ENCODE measurements at regions not wholly inside any gene's neighbourhood (a gene's known extent, or its start where the extent isn't known, plus 50 kb on each side); places are given as distances from the start of the nearest gene placed in this dataset.

DNA sequence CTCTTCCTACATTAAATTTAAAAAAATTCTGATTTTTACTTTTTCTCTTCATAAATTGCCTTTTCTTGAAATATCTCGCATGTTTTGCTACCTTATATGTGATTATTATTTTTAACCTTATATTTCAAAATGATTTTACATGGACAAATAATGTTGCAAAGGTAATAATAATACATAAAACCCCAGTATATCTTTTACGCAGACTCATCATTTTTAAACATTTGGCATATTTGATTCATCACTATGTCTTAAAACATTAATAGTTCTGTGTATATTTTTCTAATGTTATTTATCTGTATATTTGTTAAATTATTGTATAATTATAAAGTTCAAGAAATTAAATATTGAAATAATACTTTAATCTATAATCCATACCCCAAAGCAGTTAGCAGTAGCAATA, 350.8 kb downstream of the RPL10L start:
- peaks cover 0 to 5% (median 2%) of the 10 kb centered on the region in 7 donors for H3K9me3 Mint-ChIP-seq
- no peaks in the 10 kb centered on the region for H3K9me3 ChIP-seq (replicated peaks in 1 of 2; ENCODE audit: control insufficient read depth in 1 of 2, insufficient read depth in 1 of 2, low read length in 2 of 2)
- no peak overlapping the region for H3K4me3 ChIP-seq (replicated peaks in 1 of 3; ENCODE audit: low read depth in 2 of 3, low read length in 3 of 3)
- H3K4me3 Mint-ChIP-seq, result no peak overlapping the region
- H2AFZ ChIP-seq (ENCODE audit: insufficient read depth, low read depth, low read length, poor library complexity, severe bottlenecking), result no peak overlapping the region
- WGBS (ENCODE audit: insufficient coverage), result no CpG with 5 or more reads among the region's 2 CpGs
- H3K4me1 Mint-ChIP-seq, result no peaks in the 10 kb centered on the region
- no peak overlapping the region for H3K9ac ChIP-seq (ENCODE audit: insufficient read depth, low read length, poor library complexity, severe bottlenecking)
- intact Hi-C loops (cut with micrococcal nuclease), result no loop called here
- H3K36me3 Mint-ChIP-seq, result no peaks in the 10 kb centered on the region
- H3K79me2 ChIP-seq (ENCODE audit: insufficient read depth, low read length), result no peaks in the 10 kb centered on the region
- no peaks in the 10 kb centered on the region for H3K4me1 ChIP-seq (ENCODE audit: control insufficient read depth in 1 of 2, insufficient read depth in 2 of 2, low read length in 2 of 2)
- no peaks in the 10 kb centered on the region for H3K27me3 ChIP-seq (ENCODE audit: control insufficient read depth in 2 of 2, insufficient read depth in 2 of 2, low read length in 2 of 2)
- DNase-seq, result no peak
- H3K36me3 ChIP-seq (replicated peaks in 1 of 2; ENCODE audit: control insufficient read depth in 1 of 2, insufficient read depth in 2 of 2, low read length in 2 of 2), result no peaks in the 10 kb centered on the region
- H3K27ac ChIP-seq (ENCODE audit: low read depth in 1 of 2, low read length in 2 of 2), result no peak overlapping the region
- no peak overlapping the region for H3K4me2 ChIP-seq (replicated peaks; ENCODE audit: extremely low read depth, low read length, poor library complexity, severe bottlenecking)
- H4K20me1 ChIP-seq (ENCODE audit: insufficient read depth, low read length), result no peaks in the 10 kb centered on the region
- H3K27me3 Mint-ChIP-seq (ENCODE audit: low read depth in 3 of 3), result no peaks in the 10 kb centered on the region
- H3K27ac Mint-ChIP-seq, result no peak overlapping the region
- TF ChIP-seq, protein P1, sequence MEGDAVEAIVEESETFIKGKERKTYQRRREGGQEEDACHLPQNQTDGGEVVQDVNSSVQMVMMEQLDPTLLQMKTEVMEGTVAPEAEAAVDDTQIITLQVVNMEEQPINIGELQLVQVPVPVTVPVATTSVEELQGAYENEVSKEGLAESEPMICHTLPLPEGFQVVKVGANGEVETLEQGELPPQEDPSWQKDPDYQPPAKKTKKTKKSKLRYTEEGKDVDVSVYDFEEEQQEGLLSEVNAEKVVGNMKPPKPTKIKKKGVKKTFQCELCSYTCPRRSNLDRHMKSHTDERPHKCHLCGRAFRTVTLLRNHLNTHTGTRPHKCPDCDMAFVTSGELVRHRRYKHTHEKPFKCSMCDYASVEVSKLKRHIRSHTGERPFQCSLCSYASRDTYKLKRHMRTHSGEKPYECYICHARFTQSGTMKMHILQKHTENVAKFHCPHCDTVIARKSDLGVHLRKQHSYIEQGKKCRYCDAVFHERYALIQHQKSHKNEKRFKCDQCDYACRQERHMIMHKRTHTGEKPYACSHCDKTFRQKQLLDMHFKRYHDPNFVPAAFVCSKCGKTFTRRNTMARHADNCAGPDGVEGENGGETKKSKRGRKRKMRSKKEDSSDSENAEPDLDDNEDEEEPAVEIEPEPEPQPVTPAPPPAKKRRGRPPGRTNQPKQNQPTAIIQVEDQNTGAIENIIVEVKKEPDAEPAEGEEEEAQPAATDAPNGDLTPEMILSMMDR (IDR thresholded peaks at IDR 0.05), result no peak

DNA sequence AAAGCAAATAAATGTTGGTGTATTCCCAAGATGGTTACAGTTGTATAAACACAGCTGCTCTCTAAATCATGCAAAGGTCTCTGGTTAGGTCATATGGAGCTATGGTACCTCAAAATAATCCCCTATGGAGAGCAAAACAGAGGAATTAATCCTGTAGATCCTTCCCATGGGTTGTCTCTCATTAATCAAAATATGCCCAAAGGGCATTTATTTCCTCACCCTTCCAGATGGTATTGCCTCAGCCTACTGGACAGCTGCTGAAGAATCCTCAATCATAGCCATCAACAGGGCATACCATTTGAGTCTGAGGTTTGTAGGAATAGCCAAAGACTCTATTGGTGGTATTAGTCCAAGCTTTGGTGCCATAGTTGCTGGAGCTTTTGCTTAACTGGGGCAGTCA, 360.9 kb downstream of the RPL10L start:
- Histone ChIP-seq H3K4me2 (replicated peaks; ENCODE audit: extremely low read depth, low read length, poor library complexity, severe bottlenecking) (no peak overlapping the region), H3K9me3 (replicated peaks in 1 of 2; ENCODE audit: control insufficient read depth in 1 of 2, insufficient read depth in 1 of 2, low read length in 2 of 2) (no peaks in the 10 kb centered on the region), H3K4me1 (ENCODE audit: control insufficient read depth in 1 of 2, insufficient read depth in 2 of 2, low read length in 2 of 2) (no peaks in the 10 kb centered on the region), H3K27me3 (ENCODE audit: control insufficient read depth in 2 of 2, insufficient read depth in 2 of 2, low read length in 2 of 2) (no peaks in the 10 kb centered on the region), H2AFZ (ENCODE audit: insufficient read depth, low read depth, low read length, poor library complexity, severe bottlenecking) (no peak overlapping the region), H4K20me1 (ENCODE audit: insufficient read depth, low read length) (no peaks in the 10 kb centered on the region), H3K9ac (ENCODE audit: insufficient read depth, low read length, poor library complexity, severe bottlenecking) (no peak overlapping the region), H3K79me2 (ENCODE audit: insufficient read depth, low read length) (no peaks in the 10 kb centered on the region), H3K36me3 (replicated peaks in 1 of 2; ENCODE audit: control insufficient read depth in 1 of 2, insufficient read depth in 2 of 2, low read length in 2 of 2) (no peaks in the 10 kb centered on the region), H3K4me3 (replicated peaks in 1 of 3; ENCODE audit: low read depth in 2 of 3, low read length in 3 of 3) (no peak overlapping the region), H3K27ac (ENCODE audit: low read depth in 1 of 2, low read length in 2 of 2) (no peak overlapping the region)
- H3K27ac Mint-ChIP-seq, result no peak overlapping the region
- H3K36me3 Mint-ChIP-seq, result no peaks in the 10 kb centered on the region
- peaks cover 0 to 5% (median 0%) of the 10 kb centered on the region in 3 donors for H3K27me3 Mint-ChIP-seq (ENCODE audit: low read depth in 3 of 3)
- H3K4me3 Mint-ChIP-seq, result no peak overlapping the region
- H3K4me1 Mint-ChIP-seq, result no peaks in the 10 kb centered on the region
- TF ChIP-seq, protein P1 (IDR thresholded peaks at IDR 0.05), result no peak
- H3K9me3 Mint-ChIP-seq, result peaks cover 2 to 12% (median 4%) of the 10 kb centered on the region in 7 donors
- DNase-seq, result no peak
- intact Hi-C loops (cut with micrococcal nuclease), result no loop called here
